ENCODE measurements at regions not wholly inside any gene's neighbourhood (a gene's known extent, or its start where the extent isn't known, plus 50 kb on each side); places are given as distances from the start of the nearest gene placed in this dataset.

DNA sequence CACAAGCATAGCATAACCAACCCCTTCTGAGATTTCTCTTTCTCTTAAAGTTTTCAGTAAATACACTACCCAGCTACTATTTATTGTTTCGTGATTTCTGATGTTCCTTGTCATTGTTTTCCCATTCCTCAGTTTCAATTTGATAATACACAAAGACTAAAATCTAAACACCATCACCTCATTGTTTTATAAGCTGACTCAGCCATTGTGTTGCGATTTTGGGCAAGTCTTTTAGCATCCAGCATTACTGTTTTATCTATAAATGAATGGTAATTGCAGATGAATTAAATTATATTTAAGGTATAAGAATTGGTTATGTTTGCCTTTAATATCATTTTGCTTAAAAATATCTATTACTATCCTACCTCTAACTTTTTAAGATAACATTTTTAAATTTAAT, 1308.5 kb downstream of the PLA2G4A start:
- no peaks in the 10 kb centered on the region for H3K36me3 ChIP-seq (ENCODE audit: insufficient read depth, low read length)
- no peak overlapping the region for H3K27ac ChIP-seq (ENCODE audit: low read depth, low read length, poor library complexity, severe bottlenecking)
- DNase-seq (ENCODE audit: low spot score), result no peak
- H3K4me2 ChIP-seq (ENCODE audit: low read length), result no peak overlapping the region
- no peak overlapping the region for H2AFZ ChIP-seq (ENCODE audit: low read length)
- CTCF ChIA-PET (ENCODE audit: unreplicated experiment), result no interaction called here
- POLR2A ChIA-PET, result no interaction called here
- no peak overlapping the region for H3K4me3 ChIP-seq (ENCODE audit: low read depth, low read length, poor library complexity, severe bottlenecking)
- TF ChIP-seq EZH2phosphoT487 (IDR thresholded peaks at IDR 0.05; ENCODE audit: borderline replicate concordance, low read depth, low read length), result no peak
- TF ChIP-seq, protein P1, sequence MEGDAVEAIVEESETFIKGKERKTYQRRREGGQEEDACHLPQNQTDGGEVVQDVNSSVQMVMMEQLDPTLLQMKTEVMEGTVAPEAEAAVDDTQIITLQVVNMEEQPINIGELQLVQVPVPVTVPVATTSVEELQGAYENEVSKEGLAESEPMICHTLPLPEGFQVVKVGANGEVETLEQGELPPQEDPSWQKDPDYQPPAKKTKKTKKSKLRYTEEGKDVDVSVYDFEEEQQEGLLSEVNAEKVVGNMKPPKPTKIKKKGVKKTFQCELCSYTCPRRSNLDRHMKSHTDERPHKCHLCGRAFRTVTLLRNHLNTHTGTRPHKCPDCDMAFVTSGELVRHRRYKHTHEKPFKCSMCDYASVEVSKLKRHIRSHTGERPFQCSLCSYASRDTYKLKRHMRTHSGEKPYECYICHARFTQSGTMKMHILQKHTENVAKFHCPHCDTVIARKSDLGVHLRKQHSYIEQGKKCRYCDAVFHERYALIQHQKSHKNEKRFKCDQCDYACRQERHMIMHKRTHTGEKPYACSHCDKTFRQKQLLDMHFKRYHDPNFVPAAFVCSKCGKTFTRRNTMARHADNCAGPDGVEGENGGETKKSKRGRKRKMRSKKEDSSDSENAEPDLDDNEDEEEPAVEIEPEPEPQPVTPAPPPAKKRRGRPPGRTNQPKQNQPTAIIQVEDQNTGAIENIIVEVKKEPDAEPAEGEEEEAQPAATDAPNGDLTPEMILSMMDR (conservative IDR thresholded peaks at IDR 0.05; ENCODE audit: low read length), result no peak
- no peaks in the 10 kb centered on the region for H3K79me2 ChIP-seq (ENCODE audit: insufficient read depth, low read depth, low read length)
- intact Hi-C loops (cut with micrococcal nuclease; ENCODE audit: unreplicated experiment), result no loop called here
- BruUV-seq (replicated peaks), result no TSS peak
- no peaks in the 10 kb centered on the region for H3K9me2 ChIP-seq (ENCODE audit: insufficient read depth, low read length)
- no peaks in the 10 kb centered on the region for H3K9me3 ChIP-seq (ENCODE audit: low read length)
- H3K4me1 ChIP-seq (ENCODE audit: insufficient read depth, low read length, poor library complexity, severe bottlenecking), result no peaks in the 10 kb centered on the region
- H4K20me1 ChIP-seq (ENCODE audit: insufficient read depth, low read length), result no peaks in the 10 kb centered on the region

DNA sequence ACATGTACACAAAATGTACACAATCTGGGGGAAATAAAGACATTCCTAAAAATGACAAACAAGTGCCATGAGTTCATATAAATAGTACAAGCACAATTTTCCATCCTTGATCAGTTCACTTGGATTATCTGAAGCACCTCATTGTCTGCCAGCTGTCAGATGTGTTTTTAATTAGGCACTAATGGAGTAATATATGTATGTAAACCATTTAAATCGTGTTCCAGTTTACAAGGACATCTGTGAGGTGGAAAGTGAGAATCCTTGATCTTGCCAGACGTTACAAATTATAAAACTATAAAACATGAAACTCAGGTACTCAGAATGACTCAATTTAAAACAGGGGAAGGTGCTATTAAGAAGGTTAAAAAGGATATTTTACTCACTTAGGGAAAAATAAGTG, 1312.2 kb downstream of the PLA2G4A start:
- ChIA-PET POLR2A (no interaction called here), CTCF (ENCODE audit: unreplicated experiment) (no interaction called here)
- Histone ChIP-seq H2AFZ (ENCODE audit: low read length) (no peak overlapping the region), H3K4me1 (ENCODE audit: insufficient read depth, low read length, poor library complexity, severe bottlenecking) (no peaks in the 10 kb centered on the region), H3K9me3 (ENCODE audit: low read length) (no peaks in the 10 kb centered on the region), H3K4me3 (ENCODE audit: low read depth, low read length, poor library complexity, severe bottlenecking) (no peak overlapping the region), H3K27ac (ENCODE audit: low read depth, low read length, poor library complexity, severe bottlenecking) (no peak overlapping the region), H3K4me2 (ENCODE audit: low read length) (no peak overlapping the region), H3K9me2 (ENCODE audit: insufficient read depth, low read length) (no peaks in the 10 kb centered on the region), H3K79me2 (ENCODE audit: insufficient read depth, low read depth, low read length) (no peaks in the 10 kb centered on the region), H3K36me3 (ENCODE audit: insufficient read depth, low read length) (no peaks in the 10 kb centered on the region), H4K20me1 (ENCODE audit: insufficient read depth, low read length) (no peaks in the 10 kb centered on the region)
- intact Hi-C loops (cut with micrococcal nuclease; ENCODE audit: unreplicated experiment), result no loop called here
- DNase-seq (ENCODE audit: low spot score), result no peak
- TF ChIP-seq EZH2phosphoT487 (IDR thresholded peaks at IDR 0.05; ENCODE audit: borderline replicate concordance, low read depth, low read length), result no peak
- TF ChIP-seq, protein P1 (conservative IDR thresholded peaks at IDR 0.05; ENCODE audit: low read length), result no peak
- BruUV-seq (replicated peaks), result no TSS peak

DNA sequence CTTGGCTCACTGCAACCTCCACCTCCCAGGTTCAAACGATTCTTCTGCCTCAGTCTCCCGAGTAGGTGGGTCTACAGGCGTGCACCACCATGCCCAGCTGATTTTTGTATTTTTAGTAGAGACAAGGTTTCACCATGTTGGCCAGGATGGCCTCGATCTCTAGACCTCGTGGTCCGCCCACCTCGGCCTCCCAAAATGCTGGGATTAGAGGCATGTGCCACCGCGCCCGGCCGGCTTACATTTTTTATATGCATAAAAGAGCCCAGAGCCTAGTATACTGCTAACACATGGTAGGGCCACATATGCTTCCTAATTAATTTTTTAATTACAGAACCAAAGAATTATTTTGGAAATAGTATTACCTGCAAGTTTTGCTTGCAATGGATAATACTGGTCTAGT, 1325.4 kb downstream of the PLA2G4A start:
- H3K4me2 ChIP-seq (ENCODE audit: low read length), result no peak overlapping the region
- H3K27ac ChIP-seq (ENCODE audit: low read depth, low read length, poor library complexity, severe bottlenecking), result no peak overlapping the region
- no peaks in the 10 kb centered on the region for H3K9me2 ChIP-seq (ENCODE audit: insufficient read depth, low read length)
- no peak overlapping the region for H2AFZ ChIP-seq (ENCODE audit: low read length)
- H3K4me3 ChIP-seq (ENCODE audit: low read depth, low read length, poor library complexity, severe bottlenecking), result no peak overlapping the region
- ChIA-PET CTCF (ENCODE audit: unreplicated experiment) (no interaction called here), POLR2A (interaction anchor here (0.6 to 0.7 kb wide), 3 partner anchors 11 to 163 kb away, joined by 3 to 4 read pairs (median 3); no protein-coding TSS in a partner anchor)
- H3K9me3 ChIP-seq (ENCODE audit: low read length), result no peaks in the 10 kb centered on the region
- BruUV-seq (replicated peaks), result no TSS peak
- H3K4me1 ChIP-seq (ENCODE audit: insufficient read depth, low read length, poor library complexity, severe bottlenecking), result no peaks in the 10 kb centered on the region
- no peak for TF ChIP-seq EZH2phosphoT487 (IDR thresholded peaks at IDR 0.05; ENCODE audit: borderline replicate concordance, low read depth, low read length)
- TF ChIP-seq, protein P1 (conservative IDR thresholded peaks at IDR 0.05; ENCODE audit: low read length), result no peak
- no peaks in the 10 kb centered on the region for H3K36me3 ChIP-seq (ENCODE audit: insufficient read depth, low read length)
- H3K79me2 ChIP-seq (ENCODE audit: insufficient read depth, low read depth, low read length), result no peaks in the 10 kb centered on the region
- no peaks in the 10 kb centered on the region for H4K20me1 ChIP-seq (ENCODE audit: insufficient read depth, low read length)
- intact Hi-C loops (cut with micrococcal nuclease; ENCODE audit: unreplicated experiment), result no loop called here
- no peak for DNase-seq (ENCODE audit: low spot score)

Data from OCI-LY7 (cell line).